GM23248 (cell line): ENCODE measurements at regions not wholly inside any gene's neighbourhood (a gene's known extent, or its start where the extent isn't known, plus 50 kb on each side); places are given as distances from the start of the nearest gene placed in this dataset.

Source experiments
- DNase-seq: peaks from one replicate; pipeline ENCODE4 v3.0.0-alpha.2; 2015
- H2AFZ ChIP-seq: fragments of 200-600 bp; sonication (generic); 2 replicates; pipeline ENCODE4 v1.6.1; 2016; ENCODE audit warnings: antibody characterized with exemption
- H3F3A ChIP-seq: fragments of 200-600 bp; sonication (generic); 2 replicates; pipeline ENCODE4 v1.6.1; 2016; ENCODE audit warnings: mild to moderate bottlenecking, antibody characterized with exemption, mixed run types; ENCODE audit not compliant: insufficient read depth
- H3K27ac ChIP-seq: fragments of 200-600 bp; sonication (generic); 2 replicates; pipeline ENCODE4 v1.5.1; 2016; ENCODE audit warnings: mild to moderate bottlenecking
- H3K27me3 ChIP-seq: fragments of 200-600 bp; sonication (generic); replicated peaks from 2 replicates; pipeline ENCODE4 v1.6.1; 2016; ENCODE audit warnings: mild to moderate bottlenecking; ENCODE audit not compliant: insufficient read depth
- H3K36me3 ChIP-seq: fragments of 200-600 bp; sonication (generic); 2 replicates; pipeline ENCODE4 v1.6.1; 2016; ENCODE audit warnings: low read depth, mild to moderate bottlenecking
- H3K4me1 ChIP-seq: fragments of 200-600 bp; sonication (generic); 2 replicates; pipeline ENCODE4 v1.6.1; 2016; ENCODE audit warnings: mild to moderate bottlenecking; ENCODE audit not compliant: insufficient read depth
- H3K4me2 ChIP-seq: fragments of 200-600 bp; sonication (generic); one replicate; pipeline ENCODE4 v1.6.1; 2016; ENCODE audit warnings: mild to moderate bottlenecking; ENCODE audit not compliant: unreplicated experiment
- H3K4me3 ChIP-seq: fragments of 200-600 bp; sonication (generic); 2 replicates; pipeline ENCODE4 v1.5.1; 2016; ENCODE audit warnings: mild to moderate bottlenecking
- H3K79me2 ChIP-seq: fragments of 200-600 bp; sonication (generic); 2 replicates; pipeline ENCODE4 v1.6.1; 2016; ENCODE audit warnings: mild to moderate bottlenecking; ENCODE audit not compliant: insufficient read depth
- H3K9ac ChIP-seq: fragments of 200-600 bp; sonication (generic); 2 replicates; pipeline ENCODE4 v1.6.1; 2016; ENCODE audit warnings: mild to moderate bottlenecking
- H3K9me2 ChIP-seq: fragments of 200-600 bp; sonication (generic); 2 replicates; pipeline ENCODE4 v1.6.1; 2016; ENCODE audit warnings: mixed run types, mild to moderate bottlenecking, moderate library complexity; ENCODE audit not compliant: insufficient read depth
- H3K9me3 ChIP-seq: fragments of 200-600 bp; sonication (generic); one replicate; pipeline ENCODE4 v1.6.1; 2017; ENCODE audit warnings: low read depth
- H4K20me1 ChIP-seq: fragments of 200-600 bp; sonication (generic); 2 replicates; pipeline ENCODE4 v1.6.0; 2016; ENCODE audit not compliant: insufficient read depth
- EZH2 ChIP-seq: fragments of 200-600 bp; sonication (generic); IDR thresholded peaks from 2 replicates; pipeline ENCODE4 v1.6.1; 2018; ENCODE audit warnings: antibody characterized with exemption, mild to moderate bottlenecking; ENCODE audit not compliant: insufficient read depth, poor library complexity, severe bottlenecking
- EZH2phosphoT487 ChIP-seq: fragments of 200-600 bp; sonication (generic); IDR thresholded peaks from 2 replicates; pipeline ENCODE4 v1.6.1; 2018; ENCODE audit warnings: antibody characterized with exemption, moderate library complexity, mild to moderate bottlenecking, low read depth; ENCODE audit not compliant: insufficient read depth
- WGBS, 2 experiments: methylation state at CpG; one replicate each; pipeline ENCODE4 v1.1.6; 2015 to 2017; ENCODE audit warnings: low lambda C conversion rate in 2 of 2, low coverage in 1 of 2; ENCODE audit errors: missing lambda C conversion rate in 2 of 2; 5-methylcytosine and 5-hydroxymethylcytosine counted together
- in situ Hi-C: fragments of 300-500 bp; cut with MboI; formaldehyde crosslinking; loops from 2 replicates; pipeline ENCODE4 v1.15.0; 2020

DNA sequence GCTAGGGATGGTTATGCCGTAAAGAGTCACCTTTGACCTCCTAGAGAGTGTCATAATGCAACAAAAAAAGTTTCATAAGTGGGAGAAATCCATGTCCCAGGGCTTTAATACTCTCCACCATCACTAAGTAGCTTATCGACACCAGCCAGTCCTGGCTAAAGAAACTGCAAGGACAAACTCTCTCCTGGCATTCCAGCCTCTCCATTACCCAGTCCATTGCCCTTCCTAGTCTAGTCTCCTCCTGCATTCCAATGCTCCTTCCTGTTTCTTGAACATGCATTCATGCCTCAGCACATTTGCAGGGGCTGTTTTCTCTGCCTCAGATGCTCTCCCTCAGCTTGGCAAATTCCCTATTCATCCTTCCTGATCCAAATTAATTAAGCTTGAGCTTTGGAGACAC lies 364.1 kb downstream of the BRINP1 start:
- no peaks in the 10 kb centered on the region for H3K36me3 ChIP-seq
- peak overlapping the region; percentile 93 for H3K27ac ChIP-seq
- H3K4me1 ChIP-seq, result peaks cover 39% of the 10 kb centered on the region
- no peaks in the 10 kb centered on the region for H3K79me2 ChIP-seq
- H4K20me1 ChIP-seq, result no peaks in the 10 kb centered on the region
- H2AFZ ChIP-seq, result peak overlapping the region; percentile 53; the same call in 1 of the 2 replicates
- DNase-seq, result peak; percentile 43
- WGBS, 2 experiments, result 66 to 69% methylated on average over 2 of the region's 2 CpGs
- in situ Hi-C loops, result no loop called here
- H3K4me2 ChIP-seq, result peak overlapping the region; percentile 72
- no peaks in the 10 kb centered on the region for H3K9me3 ChIP-seq
- no peaks in the 10 kb centered on the region for H3K27me3 ChIP-seq
- no peak for TF ChIP-seq EZH2phosphoT487
- no peak for TF ChIP-seq EZH2
- H3F3A ChIP-seq, result peaks cover 38% of the 10 kb centered on the region
- peak overlapping the region; percentile 69; the same call in 1 of the 2 replicates for H3K9ac ChIP-seq
- peak overlapping the region; percentile 28 for H3K4me3 ChIP-seq
- no peaks in the 10 kb centered on the region for H3K9me2 ChIP-seq

DNA sequence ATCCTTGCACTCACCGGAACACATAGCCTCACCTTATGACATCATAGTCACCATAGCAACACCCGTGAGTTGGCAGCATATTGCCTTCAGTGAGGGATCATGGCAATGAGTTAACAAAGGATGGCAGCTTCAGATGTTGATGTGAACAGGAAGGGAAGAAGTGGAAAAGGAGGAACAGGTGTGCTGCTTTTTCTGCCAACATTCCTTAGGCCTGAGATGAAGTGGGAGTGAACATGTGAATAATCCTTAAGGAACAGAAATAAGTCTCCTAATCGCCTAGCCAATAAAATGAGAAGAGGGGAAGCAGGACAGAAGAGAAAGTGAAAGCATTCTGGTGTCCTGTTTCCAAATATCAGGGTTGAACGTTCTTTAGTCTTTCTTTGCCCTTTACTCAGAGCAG lies 360.0 kb downstream of the BRINP1 start:
- WGBS, 2 experiments, result 28 to 29% methylated on average over 4 of the region's 4 CpGs
- Histone ChIP-seq H3K9ac (no peak overlapping the region), H3K27ac (no peak overlapping the region), H3K9me3 (no peaks in the 10 kb centered on the region), H3F3A (peaks cover 20% of the 10 kb centered on the region), H3K4me1 (peaks cover 21% of the 10 kb centered on the region), H3K36me3 (no peaks in the 10 kb centered on the region), H3K4me3 (peak overlapping the region; percentile 18), H3K9me2 (no peaks in the 10 kb centered on the region), H3K27me3 (no peaks in the 10 kb centered on the region), H2AFZ (peak overlapping the region; percentile 56; the same call in 1 of the 2 replicates), H3K79me2 (no peaks in the 10 kb centered on the region), H3K4me2 (peak overlapping the region; percentile 8), H4K20me1 (no peaks in the 10 kb centered on the region)
- in situ Hi-C loops, result no loop called here
- no peak for TF ChIP-seq EZH2phosphoT487
- no peak for TF ChIP-seq EZH2
- DNase-seq, result peak; percentile 36

DNA sequence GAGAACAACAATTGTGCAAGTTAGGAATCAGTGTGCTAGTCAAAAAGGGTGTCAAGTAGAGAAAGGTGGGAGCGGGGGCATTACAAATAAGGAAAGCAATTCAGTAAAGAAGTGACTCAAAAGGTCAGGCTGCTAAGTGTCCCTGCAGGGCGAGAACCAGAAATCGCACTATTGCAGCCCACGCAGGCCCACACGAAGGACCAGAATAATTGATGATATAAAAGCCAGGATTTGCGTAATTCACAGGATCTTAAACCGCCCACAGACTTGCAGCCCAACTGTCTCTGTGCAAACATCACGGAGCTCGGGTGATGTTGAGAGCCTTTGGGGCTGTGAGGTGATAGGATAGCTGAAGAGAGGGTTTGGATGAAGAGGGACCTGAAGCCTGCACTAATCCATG lies 349.0 kb downstream of the BRINP1 start:
- in situ Hi-C loops, result no loop called here
- no peak for TF ChIP-seq EZH2
- TF ChIP-seq EZH2phosphoT487, result no peak
- H3K4me3 ChIP-seq, result no peak overlapping the region
- H3K36me3 ChIP-seq, result no peaks in the 10 kb centered on the region
- no peaks in the 10 kb centered on the region for H3K4me1 ChIP-seq
- H4K20me1 ChIP-seq, result no peaks in the 10 kb centered on the region
- no peak overlapping the region for H3K27ac ChIP-seq
- no peak overlapping the region for H3K9ac ChIP-seq
- 81 to 86% methylated on average over 9 of the region's 9 CpGs for WGBS, 2 experiments
- H3F3A ChIP-seq, result no peaks in the 10 kb centered on the region
- H3K9me2 ChIP-seq, result no peaks in the 10 kb centered on the region
- H3K27me3 ChIP-seq, result no peaks in the 10 kb centered on the region
- H3K9me3 ChIP-seq, result no peaks in the 10 kb centered on the region
- no peak for DNase-seq
- H3K4me2 ChIP-seq, result no peak overlapping the region
- H3K79me2 ChIP-seq, result no peaks in the 10 kb centered on the region
- no peak overlapping the region for H2AFZ ChIP-seq

DNA sequence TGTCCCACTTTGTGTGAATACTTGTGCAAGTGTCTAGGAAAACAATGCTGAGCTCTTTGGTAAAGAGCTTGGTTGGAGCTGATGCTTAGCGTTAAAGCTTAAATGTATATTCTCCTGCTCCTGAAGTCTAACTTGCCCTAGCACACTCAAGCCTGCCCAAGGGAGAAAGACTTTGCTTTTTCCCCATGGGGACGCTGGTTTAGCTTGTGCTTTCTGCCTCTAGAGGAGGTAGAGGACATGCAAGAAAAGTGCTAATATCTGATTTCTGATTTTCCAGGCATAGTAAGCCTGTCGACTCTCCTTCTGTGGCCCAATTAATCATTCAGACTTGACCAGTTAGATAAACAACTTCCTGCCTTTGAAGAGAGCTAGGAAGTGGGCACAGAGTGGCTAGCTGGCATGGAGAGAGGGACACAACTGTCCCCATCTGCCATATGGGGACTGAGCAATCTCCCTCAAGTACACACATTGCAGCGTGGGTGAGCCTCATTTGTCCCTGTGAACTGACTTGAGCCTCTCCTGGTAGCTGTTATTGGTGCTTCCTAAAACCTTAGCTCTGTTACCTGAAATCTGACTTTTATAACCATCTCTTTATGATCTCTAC lies 348.4 kb downstream of the BRINP1 start:
- Histone ChIP-seq H2AFZ (no peak overlapping the region), H3K79me2 (no peaks in the 10 kb centered on the region), H3F3A (no peaks in the 10 kb centered on the region), H3K4me3 (no peak overlapping the region), H3K27ac (no peak overlapping the region), H3K9ac (no peak overlapping the region), H3K27me3 (no peaks in the 10 kb centered on the region), H4K20me1 (no peaks in the 10 kb centered on the region), H3K4me1 (peaks cover 2% of the 10 kb centered on the region), H3K9me2 (no peaks in the 10 kb centered on the region), H3K36me3 (no peaks in the 10 kb centered on the region), H3K4me2 (no peak overlapping the region), H3K9me3 (no peaks in the 10 kb centered on the region)
- DNase-seq, result no peak
- in situ Hi-C loops, result no loop called here
- WGBS, 2 experiments, result 59 to 69% methylated on average over 4 of the region's 4 CpGs
- TF ChIP-seq EZH2phosphoT487 (no peak), EZH2 (no peak)
